HEK293 (cell line): ENCODE measurements at regions not wholly inside any gene's neighbourhood (a gene's known extent, or its start where the extent isn't known, plus 50 kb on each side); places are given as distances from the start of the nearest gene placed in this dataset.

Experiments used
- GLI2 ChIP-seq: fragments of 450-650 bp; formaldehyde crosslinking; IDR thresholded peaks from 2 replicates; pipeline ENCODE4; 2017; ENCODE audit warnings: missing biosample characterization, missing genetic modification characterization, low read depth, borderline replicate concordance
- HOXD13 ChIP-seq: sonication (generic); formaldehyde crosslinking; IDR thresholded peaks from 2 replicates; pipeline ENCODE4 v1.8.0; 2022; ENCODE audit warnings: missing genetic modification reagents, borderline replicate concordance
- PRDM4 ChIP-seq: fragments of 450-650 bp; formaldehyde crosslinking; IDR thresholded peaks from 2 replicates; pipeline ENCODE4 v1.5.1; 2017; ENCODE audit warnings: missing biosample characterization, missing genetic modification characterization
- TRIM28 ChIP-seq: IDR thresholded peaks from 2 replicates; pipeline ENCODE4 v1.6.1; 2011; ENCODE audit warnings: low read length, control low read depth, borderline replicate concordance
- ZFP41 ChIP-seq: fragments of 450-650 bp; formaldehyde crosslinking; IDR thresholded peaks from 2 replicates; pipeline ENCODE4 v1.5.1; 2016; ENCODE audit warnings: missing biosample characterization, missing genetic modification characterization, borderline replicate concordance
- ZNF133 ChIP-seq: fragments of 450-650 bp; formaldehyde crosslinking; IDR thresholded peaks from 2 replicates; pipeline ENCODE4 v1.5.1; 2016; ENCODE audit warnings: missing biosample characterization, missing genetic modification characterization
- ZNF138 ChIP-seq: fragments of 450-650 bp; formaldehyde crosslinking; IDR thresholded peaks from 2 replicates; pipeline ENCODE4 v1.5.1; 2016; ENCODE audit warnings: missing biosample characterization, missing genetic modification characterization, borderline replicate concordance
- ZNF202 ChIP-seq: fragments of 450-650 bp; formaldehyde crosslinking; IDR thresholded peaks from 2 replicates; pipeline ENCODE4 v1.5.1; 2016; ENCODE audit warnings: missing biosample characterization, missing genetic modification characterization, borderline replicate concordance
- ZNF221 ChIP-seq: fragments of 450-650 bp; formaldehyde crosslinking; IDR thresholded peaks from 2 replicates; pipeline ENCODE4 v1.5.1; 2017; ENCODE audit warnings: missing biosample characterization, missing genetic modification characterization, borderline replicate concordance
- ZNF23 ChIP-seq: fragments of 450-650 bp; formaldehyde crosslinking; IDR thresholded peaks from 2 replicates; pipeline ENCODE4 v1.5.1; 2016; ENCODE audit warnings: missing biosample characterization, missing genetic modification characterization, borderline replicate concordance
- ZNF266 ChIP-seq: fragments of 450-650 bp; formaldehyde crosslinking; IDR thresholded peaks from 2 replicates; pipeline ENCODE4 v1.5.1; 2016; ENCODE audit warnings: missing biosample characterization, missing genetic modification characterization, low read depth
- ZNF366 ChIP-seq: fragments of 450-650 bp; formaldehyde crosslinking; conservative IDR thresholded peaks from 2 replicates; pipeline ENCODE4 v1.5.1; 2016; ENCODE audit warnings: missing biosample characterization, missing genetic modification characterization
- ZNF37A ChIP-seq: fragments of 450-650 bp; IDR thresholded peaks from 2 replicates; pipeline ENCODE4 v1.5.1; 2018; ENCODE audit warnings: missing biosample characterization, missing genetic modification characterization
- ZNF398 ChIP-seq: fragments of 450-650 bp; formaldehyde crosslinking; IDR thresholded peaks from 2 replicates; pipeline ENCODE4 v1.5.1; 2017; ENCODE audit warnings: missing biosample characterization, missing genetic modification characterization
- ZNF473 ChIP-seq: fragments of 450-650 bp; formaldehyde crosslinking; IDR thresholded peaks from 2 replicates; pipeline ENCODE4 v1.5.1; 2017; ENCODE audit warnings: missing biosample characterization, missing genetic modification characterization
- ZNF529 ChIP-seq: fragments of 450-650 bp; formaldehyde crosslinking; IDR thresholded peaks from 2 replicates; pipeline ENCODE4 v1.5.1; 2017; ENCODE audit warnings: missing genetic modification characterization, missing biosample characterization; ENCODE audit not compliant: insufficient replicate concordance
- ZNF560 ChIP-seq: fragments of 450-650 bp; formaldehyde crosslinking; IDR thresholded peaks from 2 replicates; pipeline ENCODE4 v1.5.1; 2017; ENCODE audit warnings: missing biosample characterization, missing genetic modification characterization, borderline replicate concordance
- ZNF571 ChIP-seq: fragments of 450-650 bp; formaldehyde crosslinking; IDR thresholded peaks from 2 replicates; pipeline ENCODE4 v1.5.0; 2017; ENCODE audit warnings: missing biosample characterization, missing genetic modification characterization
- ZNF580 ChIP-seq: fragments of 450-650 bp; formaldehyde crosslinking; IDR thresholded peaks from 2 replicates; pipeline ENCODE4 v1.5.1; 2016; ENCODE audit warnings: missing biosample characterization, missing genetic modification characterization
- ZNF585B ChIP-seq: fragments of 450-650 bp; formaldehyde crosslinking; IDR thresholded peaks from 2 replicates; pipeline ENCODE4 v1.5.1; 2016; ENCODE audit warnings: missing biosample characterization, missing genetic modification characterization
- ZNF600 ChIP-seq: fragments of 450-650 bp; formaldehyde crosslinking; IDR thresholded peaks from 2 replicates; pipeline ENCODE4 v1.5.1; 2016; ENCODE audit warnings: missing biosample characterization, missing genetic modification characterization
- ZNF792 ChIP-seq: fragments of 450-650 bp; formaldehyde crosslinking; IDR thresholded peaks from 2 replicates; pipeline ENCODE4 v1.5.1; 2016; ENCODE audit warnings: missing biosample characterization, missing genetic modification characterization
- TF ChIP-seq, protein P1 (sequence below): fragments of 450-650 bp; formaldehyde crosslinking; IDR thresholded peaks from 2 replicates; pipeline ENCODE4 v1.5.1; 2016; ENCODE audit warnings: missing biosample characterization, missing genetic modification characterization
- TF ChIP-seq, protein P2 (sequence below): fragments of 450-650 bp; formaldehyde crosslinking; IDR thresholded peaks from 2 replicates; pipeline ENCODE4 v1.5.1; 2016; ENCODE audit warnings: missing biosample characterization, missing genetic modification characterization
- TF ChIP-seq, protein P3 (sequence below): fragments of 450-650 bp; formaldehyde crosslinking; optimal IDR thresholded peaks from 2 replicates; pipeline ENCODE3; 2016; ENCODE audit warnings: missing biosample characterization, mild to moderate bottlenecking, missing genetic modification characterization
- TF ChIP-seq, protein P4 (sequence below): fragments of 450-650 bp; formaldehyde crosslinking; IDR thresholded peaks from 2 replicates; pipeline ENCODE4 v1.5.1; 2016; ENCODE audit warnings: missing biosample characterization, missing genetic modification characterization

DNA sequence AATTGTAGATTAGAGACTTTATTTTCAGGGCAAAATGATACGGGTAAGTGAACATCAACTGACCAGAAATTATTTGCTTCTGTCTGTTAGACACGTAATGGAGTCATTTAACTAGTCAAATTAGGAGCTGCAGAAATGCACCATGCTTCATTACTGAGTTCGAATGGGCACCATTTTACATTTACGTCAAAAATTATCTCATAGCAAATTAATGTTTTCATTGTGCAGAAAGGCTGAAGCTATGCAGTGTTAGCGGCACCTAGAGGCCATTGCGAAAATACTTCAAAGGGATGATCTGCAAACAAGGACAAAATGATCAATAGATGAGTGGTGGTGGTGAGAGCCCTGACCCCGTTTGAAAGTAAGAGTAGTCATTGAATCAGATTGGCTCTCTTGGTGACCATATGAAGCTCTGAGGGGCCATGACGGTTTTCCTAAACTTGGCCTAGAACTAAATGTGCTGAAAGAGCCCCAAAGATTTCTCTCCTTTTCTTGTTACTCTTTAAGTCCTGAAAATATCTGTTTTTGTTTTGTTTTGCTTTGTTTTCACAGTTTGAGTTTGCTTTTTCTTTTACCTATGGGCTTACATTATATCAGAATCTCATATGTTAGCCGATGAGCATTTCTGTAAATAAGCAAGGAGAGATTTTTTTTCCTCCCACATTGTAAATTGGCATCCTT lies 277.9 kb downstream of the ZNF536 start (continued):
- TF ChIP-seq, protein P1, sequence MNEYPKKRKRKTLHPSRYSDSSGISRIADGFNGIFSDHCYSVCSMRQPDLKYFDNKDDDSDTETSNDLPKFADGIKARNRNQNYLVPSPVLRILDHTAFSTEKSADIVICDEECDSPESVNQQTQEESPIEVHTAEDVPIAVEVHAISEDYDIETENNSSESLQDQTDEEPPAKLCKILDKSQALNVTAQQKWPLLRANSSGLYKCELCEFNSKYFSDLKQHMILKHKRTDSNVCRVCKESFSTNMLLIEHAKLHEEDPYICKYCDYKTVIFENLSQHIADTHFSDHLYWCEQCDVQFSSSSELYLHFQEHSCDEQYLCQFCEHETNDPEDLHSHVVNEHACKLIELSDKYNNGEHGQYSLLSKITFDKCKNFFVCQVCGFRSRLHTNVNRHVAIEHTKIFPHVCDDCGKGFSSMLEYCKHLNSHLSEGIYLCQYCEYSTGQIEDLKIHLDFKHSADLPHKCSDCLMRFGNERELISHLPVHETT (tag by site-specific recombination) = no peak
- TF ChIP-seq ZNF529 (tag by site-specific recombination) (no peak), ZNF585B (tag by site-specific recombination) (no peak), ZNF266 (no peak), ZNF571 (tag by site-specific recombination) (no peak), ZNF580 (tag by site-specific recombination) (0 out of 2 replicates have a peak, but pooled peaks have one; percentile 25), ZFP41 (no peak), ZNF37A (tag by site-specific recombination) (no peak), HOXD13 (CRISPR knock-in tag) (no peak), ZNF560 (tag by site-specific recombination) (no peak), ZNF600 (no peak), ZNF398 (tag by site-specific recombination) (no peak), ZNF366 (tag by site-specific recombination) (peak; percentile 86), ZNF138 (tag by site-specific recombination) (no peak), ZNF23 (tag by site-specific recombination) (no peak), ZNF221 (tag by site-specific recombination) (no peak), ZNF133 (tag by site-specific recombination) (no peak), TRIM28 (peak; percentile 32; the same call in 1 of the 2 replicates), PRDM4 (tag by site-specific recombination) (no peak), ZNF473 (no peak), GLI2 (tag by site-specific recombination) (no peak), ZNF792 (tag by site-specific recombination) (no peak), ZNF202 (no peak)
- TF ChIP-seq, protein P2, sequence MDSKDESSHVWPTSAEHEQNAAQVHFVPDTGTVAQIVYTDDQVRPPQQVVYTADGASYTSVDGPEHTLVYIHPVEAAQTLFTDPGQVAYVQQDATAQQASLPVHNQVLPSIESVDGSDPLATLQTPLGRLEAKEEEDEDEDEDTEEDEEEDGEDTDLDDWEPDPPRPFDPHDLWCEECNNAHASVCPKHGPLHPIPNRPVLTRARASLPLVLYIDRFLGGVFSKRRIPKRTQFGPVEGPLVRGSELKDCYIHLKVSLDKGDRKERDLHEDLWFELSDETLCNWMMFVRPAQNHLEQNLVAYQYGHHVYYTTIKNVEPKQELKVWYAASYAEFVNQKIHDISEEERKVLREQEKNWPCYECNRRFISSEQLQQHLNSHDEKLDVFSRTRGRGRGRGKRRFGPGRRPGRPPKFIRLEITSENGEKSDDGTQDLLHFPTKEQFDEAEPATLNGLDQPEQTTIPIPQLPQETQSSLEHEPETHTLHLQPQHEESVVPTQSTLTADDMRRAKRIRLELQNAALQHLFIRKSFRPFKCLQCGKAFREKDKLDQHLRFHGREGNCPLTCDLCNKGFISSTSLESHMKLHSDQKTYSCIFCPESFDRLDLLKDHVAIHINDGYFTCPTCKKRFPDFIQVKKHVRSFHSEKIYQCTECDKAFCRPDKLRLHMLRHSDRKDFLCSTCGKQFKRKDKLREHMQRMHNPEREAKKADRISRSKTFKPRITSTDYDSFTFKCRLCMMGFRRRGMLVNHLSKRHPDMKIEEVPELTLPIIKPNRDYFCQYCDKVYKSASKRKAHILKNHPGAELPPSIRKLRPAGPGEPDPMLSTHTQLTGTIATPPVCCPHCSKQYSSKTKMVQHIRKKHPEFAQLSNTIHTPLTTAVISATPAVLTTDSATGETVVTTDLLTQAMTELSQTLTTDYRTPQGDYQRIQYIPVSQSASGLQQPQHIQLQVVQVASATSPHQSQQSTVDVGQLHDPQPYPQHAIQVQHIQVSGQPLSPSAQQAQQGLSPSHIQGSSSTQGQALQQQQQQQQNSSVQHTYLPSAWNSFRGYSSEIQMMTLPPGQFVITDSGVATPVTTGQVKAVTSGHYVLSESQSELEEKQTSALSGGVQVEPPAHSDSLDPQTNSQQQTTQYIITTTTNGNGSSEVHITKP = no peak
- TF ChIP-seq, protein P3, sequence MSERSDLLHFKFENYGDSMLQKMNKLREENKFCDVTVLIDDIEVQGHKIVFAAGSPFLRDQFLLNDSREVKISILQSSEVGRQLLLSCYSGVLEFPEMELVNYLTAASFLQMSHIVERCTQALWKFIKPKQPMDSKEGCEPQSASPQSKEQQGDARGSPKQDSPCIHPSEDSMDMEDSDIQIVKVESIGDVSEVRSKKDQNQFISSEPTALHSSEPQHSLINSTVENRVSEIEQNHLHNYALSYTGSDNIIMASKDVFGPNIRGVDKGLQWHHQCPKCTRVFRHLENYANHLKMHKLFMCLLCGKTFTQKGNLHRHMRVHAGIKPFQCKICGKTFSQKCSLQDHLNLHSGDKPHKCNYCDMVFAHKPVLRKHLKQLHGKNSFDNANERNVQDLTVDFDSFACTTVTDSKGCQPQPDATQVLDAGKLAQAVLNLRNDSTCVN (tag by site-specific recombination) = peak; percentile 9
- TF ChIP-seq, protein P4, sequence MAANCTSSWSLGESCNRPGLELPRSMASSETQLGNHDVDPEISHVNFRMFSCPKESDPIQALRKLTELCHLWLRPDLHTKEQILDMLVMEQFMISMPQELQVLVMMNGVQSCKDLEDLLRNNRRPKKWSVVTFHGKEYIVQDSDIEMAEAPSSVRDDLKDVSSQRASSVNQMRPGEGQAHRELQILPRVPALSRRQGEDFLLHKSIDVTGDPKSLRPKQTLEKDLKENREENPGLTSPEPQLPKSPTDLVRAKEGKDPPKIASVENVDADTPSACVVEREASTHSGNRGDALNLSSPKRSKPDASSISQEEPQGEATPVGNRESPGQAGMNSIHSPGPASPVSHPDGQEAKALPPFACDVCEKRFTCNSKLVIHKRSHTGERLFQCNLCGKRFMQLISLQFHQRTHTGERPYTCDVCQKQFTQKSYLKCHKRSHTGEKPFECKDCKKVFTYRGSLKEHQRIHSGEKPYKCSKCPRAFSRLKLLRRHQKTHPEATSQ (tag by site-specific recombination) = no peak
